GM21529 (cell line): ENCODE measurements at regions not wholly inside any gene's neighbourhood (a gene's known extent, or its start where the extent isn't known, plus 50 kb on each side); places are given as distances from the start of the nearest gene placed in this dataset.

Experiments used
- ATAC-seq: cut with Tn5 transposase; IDR thresholded peaks from one replicate; pipeline ENCODE4 v1.9.1; 2021; ENCODE audit not compliant: unreplicated experiment

DNA sequence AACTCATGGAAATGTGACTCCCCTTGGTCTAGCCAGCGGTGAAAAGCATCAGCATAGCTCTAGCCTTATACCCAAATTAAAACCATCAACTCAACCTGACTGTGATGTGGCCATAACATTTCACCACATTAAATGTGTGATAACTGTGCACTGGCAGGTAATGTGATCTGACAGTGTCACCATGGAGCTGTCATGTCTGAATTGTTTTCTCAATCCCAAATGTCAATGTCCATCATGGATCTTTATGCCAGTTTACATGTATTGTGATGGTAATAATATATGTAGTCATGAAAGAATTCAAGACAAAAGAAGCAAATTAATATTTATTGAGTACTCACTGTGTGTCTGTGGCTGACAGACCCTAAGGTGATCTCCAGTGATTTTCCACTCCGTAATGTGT is 213.4 kb upstream of the EOMES start:
- ATAC-seq: no peak

- no peak for ATAC-seq
These were observed 217.4 kb upstream of the EOMES start for GRCh38 chr3:27939521-27939920.

DNA sequence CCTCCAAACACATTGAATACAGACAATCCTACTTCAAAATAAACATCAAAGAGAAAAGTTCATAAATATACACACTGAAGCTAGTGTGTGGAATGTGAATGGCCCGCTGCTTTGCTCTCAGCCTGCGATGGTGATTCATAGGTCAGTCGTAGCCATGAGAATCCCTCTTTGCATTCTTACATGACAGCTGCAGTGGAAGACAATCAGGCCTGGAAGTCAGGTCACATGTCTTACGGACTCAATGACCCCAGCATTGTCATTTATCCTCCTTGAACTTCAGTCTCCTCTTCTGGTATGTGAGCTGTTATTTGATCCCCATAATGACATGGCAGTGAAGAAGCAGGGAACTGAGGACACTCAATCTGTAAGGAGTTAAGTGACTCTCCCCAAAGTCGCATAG is 217.8 kb upstream of the EOMES start:
- no peak for ATAC-seq

DNA sequence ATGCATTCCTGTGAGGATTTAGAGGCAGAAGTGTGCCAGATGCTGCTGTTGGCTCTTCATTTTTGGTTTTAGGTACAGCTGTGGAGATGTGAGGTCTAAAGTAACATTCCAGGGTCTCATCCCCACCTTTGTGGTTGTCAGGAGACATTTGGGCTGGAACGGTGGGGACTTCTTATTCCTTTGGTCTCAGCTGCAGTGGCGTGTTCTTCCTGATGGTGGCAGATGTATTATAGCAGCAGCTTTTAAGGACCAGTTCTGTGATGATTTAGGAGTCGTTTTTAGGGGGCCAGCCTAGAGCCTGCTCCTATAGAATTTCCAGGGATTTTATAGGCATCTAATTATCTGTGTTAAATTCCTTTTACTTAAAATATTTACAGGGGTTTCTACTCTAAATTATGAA is 221.0 kb upstream of the EOMES start:
- ATAC-seq: no peak

- ATAC-seq: no peak
These were observed 223.1 kb upstream of the EOMES start for GRCh38 chr3:27945229-27945628.

DNA sequence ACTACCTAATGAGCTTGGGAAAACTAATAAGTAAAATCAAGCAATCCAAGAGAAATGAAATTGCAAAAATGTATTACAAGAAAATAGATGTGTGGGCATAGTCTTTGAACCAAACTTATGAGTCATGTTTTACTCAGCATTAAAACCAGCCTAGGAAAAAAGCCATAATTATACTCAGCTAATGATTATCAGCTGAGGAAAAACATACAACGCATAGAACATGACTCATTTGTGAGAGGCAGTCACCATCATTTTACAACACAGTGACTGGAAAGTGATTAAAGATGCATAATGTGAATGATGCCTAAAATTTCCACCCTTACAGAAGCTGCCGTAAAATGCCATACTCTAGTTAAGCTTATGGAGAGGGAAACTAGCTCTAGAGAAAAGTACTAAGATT is 238.0 kb upstream of the EOMES start:
- ATAC-seq: no peak

- ATAC-seq: no peak
These were observed 241.4 kb upstream of the EOMES start for GRCh38 chr3:27963519-27963918.

DNA sequence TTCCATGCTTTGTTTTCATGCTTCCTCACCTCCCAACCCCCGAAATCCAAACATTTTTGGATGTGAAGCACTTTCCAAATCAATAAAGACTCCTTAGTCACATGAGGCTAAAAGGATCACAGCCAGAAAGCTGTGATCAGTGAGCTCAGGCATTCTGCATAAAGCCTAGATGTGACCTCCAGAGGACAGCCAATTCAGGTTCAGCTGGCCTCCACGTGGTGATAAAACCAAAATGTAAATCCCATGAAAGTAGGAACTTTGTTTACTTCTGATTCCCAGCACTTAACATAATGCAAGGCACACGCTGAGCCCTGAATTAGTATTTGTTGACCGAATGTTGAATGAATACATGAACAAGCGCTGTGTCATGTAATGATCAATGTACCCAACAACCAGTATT is 249.5 kb upstream of the EOMES start:
- ATAC-seq: no peak

GRCh38 chr3:27976933-27977332 is 254.8 kb upstream of the EOMES start:
- ATAC-seq: peak; percentile 75

DNA sequence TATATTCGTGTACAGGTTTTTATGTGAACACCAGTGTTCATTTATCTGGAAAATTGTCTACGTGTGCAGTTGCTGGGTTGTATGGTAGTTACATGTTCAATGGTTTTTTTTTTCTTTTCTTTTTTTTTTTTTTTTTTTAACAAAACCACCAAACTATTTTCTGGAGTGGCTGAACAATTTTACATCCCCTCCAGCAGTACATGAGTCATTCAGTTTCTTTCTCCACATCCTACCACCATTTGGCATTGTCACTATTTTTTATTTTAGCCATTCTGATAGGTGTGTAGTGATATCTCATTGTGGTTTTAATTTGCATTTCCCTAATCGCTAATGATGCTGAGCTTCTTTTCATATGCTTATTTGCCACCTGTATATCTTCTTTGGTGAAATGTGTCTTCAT is 256.3 kb upstream of the EOMES start:
- ATAC-seq: no peak

- no peak for ATAC-seq
These were observed 255.9 kb upstream of the CMC1 start for GRCh38 chr3:27985369-27986035.

- ATAC-seq: no peak
These were observed 255.1 kb upstream of the CMC1 start for GRCh38 chr3:27986234-27986879.

DNA sequence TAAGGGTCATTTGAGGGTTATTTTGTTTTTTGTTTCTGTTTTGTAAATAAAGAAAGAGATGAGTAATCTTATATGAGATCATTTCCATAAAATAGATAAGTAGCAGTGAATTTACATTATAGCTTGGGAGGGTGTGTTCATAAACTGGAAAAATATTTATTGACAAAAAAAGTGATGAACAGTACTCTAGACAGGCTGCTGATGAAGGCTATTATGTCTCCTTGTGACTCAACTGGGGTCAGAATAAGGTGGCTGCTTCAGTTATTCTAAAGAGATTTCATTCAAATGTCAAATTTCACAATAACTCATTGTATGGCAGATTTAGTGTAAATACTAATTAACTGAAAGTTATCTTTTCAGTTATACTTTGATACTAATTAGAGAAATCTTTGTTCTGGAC is 251.1 kb upstream of the CMC1 start:
- ATAC-seq: no peak

GRCh38 chr3:27990837-27991236 is 250.6 kb upstream of the CMC1 start:
- ATAC-seq: no peak

DNA sequence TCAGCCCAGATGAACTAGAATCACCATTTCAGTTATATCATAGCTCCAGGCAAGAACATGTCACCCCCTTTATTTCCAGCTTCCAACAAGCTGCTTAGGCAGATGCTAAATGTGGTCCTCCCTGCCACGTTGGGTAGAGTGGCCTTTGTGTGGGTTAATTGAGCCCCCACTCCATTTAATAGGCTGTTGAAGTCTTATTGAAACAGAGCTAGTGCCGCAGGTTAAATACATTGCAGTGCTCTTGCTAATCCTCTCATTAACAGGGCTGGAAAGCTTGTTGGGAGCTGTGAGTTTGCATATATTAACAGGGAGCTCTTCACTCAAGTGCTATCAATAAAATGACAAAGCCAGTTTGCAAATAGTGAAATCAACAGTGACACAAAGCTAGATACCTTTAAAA is 248.4 kb upstream of the CMC1 start:
- ATAC-seq: no peak

DNA sequence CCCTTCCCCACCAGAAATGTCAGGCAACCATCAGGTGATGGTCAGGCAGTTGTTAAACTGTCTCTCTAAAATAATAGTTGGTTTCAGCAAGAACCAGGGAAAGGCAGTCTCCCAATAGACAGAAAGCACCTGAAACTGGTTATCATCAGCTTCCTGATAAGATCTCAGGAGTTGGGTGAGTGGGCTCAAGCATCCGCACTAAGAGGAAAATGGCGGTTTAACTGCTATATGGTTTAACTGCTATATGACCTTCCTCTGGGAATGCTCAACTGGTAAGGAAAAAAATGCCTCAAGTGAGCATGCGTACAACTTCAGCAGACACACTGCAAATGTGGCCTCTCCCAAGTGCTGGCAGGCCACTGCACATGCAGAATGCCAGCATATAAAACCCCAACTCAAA is 240.8 kb upstream of the CMC1 start:
- no peak for ATAC-seq

DNA sequence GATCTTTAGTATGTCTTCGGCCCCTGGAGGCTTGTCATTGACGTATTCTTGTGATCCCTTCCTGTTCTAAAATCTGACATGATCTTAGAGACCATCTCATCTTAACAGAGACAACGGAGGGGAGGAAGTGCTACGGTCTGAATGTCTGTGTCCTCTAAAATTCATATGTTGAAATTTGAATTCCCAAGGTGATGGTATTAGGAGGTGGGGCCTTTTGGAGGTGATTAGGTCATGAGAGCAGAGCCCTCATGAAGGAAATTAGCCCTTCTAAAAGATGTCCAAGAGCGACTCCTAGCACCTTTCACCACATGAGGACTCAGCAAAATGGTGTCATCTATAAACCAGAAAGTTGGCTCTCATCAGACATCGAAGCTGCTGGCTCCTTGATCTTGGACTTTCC is 233.2 kb upstream of the CMC1 start:
- ATAC-seq: no peak

- no peak for ATAC-seq
These were observed 228.6 kb upstream of the CMC1 start for GRCh38 chr3:28012830-28013229.

DNA sequence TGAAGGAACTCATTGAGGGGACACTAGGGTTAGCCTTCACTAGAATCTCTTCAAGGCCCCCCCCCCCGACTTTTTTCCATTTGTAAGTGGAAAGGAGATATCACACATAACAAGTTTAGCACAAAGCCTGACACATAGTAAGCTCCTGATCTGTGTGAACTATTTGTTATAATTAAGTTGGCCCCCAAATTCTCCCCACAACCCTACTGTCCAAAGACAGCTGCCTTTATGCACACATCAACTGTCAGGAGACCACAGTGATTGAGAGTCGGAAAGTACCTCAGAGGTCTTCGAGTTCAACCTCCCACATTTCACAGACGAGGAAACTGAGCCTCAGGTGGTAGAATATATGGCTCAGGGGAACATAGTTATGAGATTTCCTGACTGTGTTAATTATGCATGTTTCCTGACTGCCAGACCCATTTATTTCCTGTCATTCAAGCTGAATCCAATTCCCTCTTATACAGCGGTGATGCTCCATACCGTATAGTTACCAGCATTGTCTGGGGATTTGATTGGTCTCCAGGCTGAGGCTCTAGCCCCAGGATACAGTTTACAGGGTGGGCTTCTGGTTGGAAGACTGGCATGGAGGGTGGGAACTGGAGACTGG is 227.4 kb upstream of the CMC1 start:
- ATAC-seq: no peak

- no peak for ATAC-seq
These were observed 222.3 kb upstream of the CMC1 start for GRCh38 chr3:28018925-28019718.

- no peak for ATAC-seq
These were observed 221.7 kb upstream of the CMC1 start for GRCh38 chr3:28019740-28020139.

GRCh38 chr3:28022916-28023315 is 218.5 kb upstream of the CMC1 start:
- no peak for ATAC-seq
